Gastroesophageal sphincter (tissue), 3 donors: ENCODE measurements at regions not wholly inside any gene's neighbourhood (a gene's known extent, or its start where the extent isn't known, plus 50 kb on each side); places are given as distances from the start of the nearest gene placed in this dataset.
"Not testable (repeated sequence)": the region's sequence is repeated elsewhere in the genome, so short reads cannot be mapped to it uniquely, and the experiment has no call there.

Experiments
- EP300 ChIP-seq: sonication (generic); formaldehyde crosslinking; IDR thresholded peaks from one replicate; pipeline ENCODE4 v1.6.1; 2017; ENCODE audit warnings: antibody characterized with exemption, mild to moderate bottlenecking
- POLR2A ChIP-seq, 2 donors: fragments of 450-650 bp; IDR thresholded peaks; one replicate each; pipeline ENCODE4 v1.6.1; 2017; ENCODE audit warnings: antibody characterized with exemption in 2 of 2, mild to moderate bottlenecking in 2 of 2, moderate library complexity in 1 of 2
- POLR2AphosphoS5 ChIP-seq: sonication (generic); formaldehyde crosslinking; IDR thresholded peaks from one replicate; pipeline ENCODE4 v1.6.1; 2017; ENCODE audit warnings: antibody characterized with exemption
- TF ChIP-seq, protein P1 (sequence below), 4 experiments: fragments of 200-600 bp in 2 of 4; fragments of 450-650 bp in 2 of 4; sonication (generic) in 1 of 4; IDR thresholded peaks; one replicate each; pipeline ENCODE4 v1.5.1; 2017 to 2019; ENCODE audit warnings: antibody characterized with exemption in 4 of 4, mild to moderate bottlenecking in 2 of 4, moderate library complexity in 2 of 4

DNA sequence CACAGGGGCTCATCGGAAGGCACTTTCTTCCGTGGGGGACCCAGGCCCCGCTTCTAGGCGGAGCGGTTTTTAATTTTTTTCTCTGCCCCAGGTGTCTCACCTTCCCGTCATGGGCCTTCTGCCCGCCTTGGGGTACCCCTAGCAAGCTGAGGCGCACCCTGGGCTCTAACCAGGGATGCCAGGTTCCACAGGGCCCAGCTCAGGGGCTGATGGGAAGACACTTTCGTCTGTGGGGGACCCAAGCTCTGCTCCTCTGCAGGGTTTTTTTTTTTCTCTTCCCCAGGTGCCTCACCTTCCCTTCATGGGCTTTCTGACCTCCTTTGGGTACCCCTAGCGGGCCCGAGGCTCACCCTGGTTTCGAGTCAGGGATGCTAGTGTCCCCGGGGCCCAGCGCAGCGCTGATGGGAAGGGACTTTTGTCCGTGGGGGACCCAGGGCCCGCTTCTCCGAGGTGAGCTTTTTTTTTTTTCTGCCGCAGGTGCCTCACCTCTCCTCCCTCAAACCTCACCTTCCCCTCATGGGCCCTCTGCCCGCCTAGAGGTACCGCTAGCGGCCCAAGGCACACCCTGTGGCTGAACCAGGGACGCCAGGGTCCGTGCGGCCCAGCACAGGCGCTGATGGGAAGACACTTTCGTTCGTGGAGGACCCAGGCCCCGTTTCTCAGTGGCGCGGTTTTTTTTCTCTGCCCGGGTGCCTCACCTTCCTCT is 1270.5 kb downstream of the FOXD4L5 start:
- TF ChIP-seq, protein P1, sequence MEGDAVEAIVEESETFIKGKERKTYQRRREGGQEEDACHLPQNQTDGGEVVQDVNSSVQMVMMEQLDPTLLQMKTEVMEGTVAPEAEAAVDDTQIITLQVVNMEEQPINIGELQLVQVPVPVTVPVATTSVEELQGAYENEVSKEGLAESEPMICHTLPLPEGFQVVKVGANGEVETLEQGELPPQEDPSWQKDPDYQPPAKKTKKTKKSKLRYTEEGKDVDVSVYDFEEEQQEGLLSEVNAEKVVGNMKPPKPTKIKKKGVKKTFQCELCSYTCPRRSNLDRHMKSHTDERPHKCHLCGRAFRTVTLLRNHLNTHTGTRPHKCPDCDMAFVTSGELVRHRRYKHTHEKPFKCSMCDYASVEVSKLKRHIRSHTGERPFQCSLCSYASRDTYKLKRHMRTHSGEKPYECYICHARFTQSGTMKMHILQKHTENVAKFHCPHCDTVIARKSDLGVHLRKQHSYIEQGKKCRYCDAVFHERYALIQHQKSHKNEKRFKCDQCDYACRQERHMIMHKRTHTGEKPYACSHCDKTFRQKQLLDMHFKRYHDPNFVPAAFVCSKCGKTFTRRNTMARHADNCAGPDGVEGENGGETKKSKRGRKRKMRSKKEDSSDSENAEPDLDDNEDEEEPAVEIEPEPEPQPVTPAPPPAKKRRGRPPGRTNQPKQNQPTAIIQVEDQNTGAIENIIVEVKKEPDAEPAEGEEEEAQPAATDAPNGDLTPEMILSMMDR (IDR thresholded peaks at IDR 0.05), result not testable (repeated sequence)
- TF ChIP-seq EP300; POLR2A (IDR thresholded peaks at IDR 0.05); POLR2AphosphoS5: not testable (repeated sequence)
